COLO668 (cell line): ENCODE measurements at regions not wholly inside any gene's neighbourhood (a gene's known extent, or its start where the extent isn't known, plus 50 kb on each side); places are given as distances from the start of the nearest gene placed in this dataset.

Experiments
- DNase-seq: peaks from one replicate; lab custom pipeline; 2025; ENCODE audit not compliant: unreplicated experiment; lab: John Stamatoyannopoulos, UW

DNA sequence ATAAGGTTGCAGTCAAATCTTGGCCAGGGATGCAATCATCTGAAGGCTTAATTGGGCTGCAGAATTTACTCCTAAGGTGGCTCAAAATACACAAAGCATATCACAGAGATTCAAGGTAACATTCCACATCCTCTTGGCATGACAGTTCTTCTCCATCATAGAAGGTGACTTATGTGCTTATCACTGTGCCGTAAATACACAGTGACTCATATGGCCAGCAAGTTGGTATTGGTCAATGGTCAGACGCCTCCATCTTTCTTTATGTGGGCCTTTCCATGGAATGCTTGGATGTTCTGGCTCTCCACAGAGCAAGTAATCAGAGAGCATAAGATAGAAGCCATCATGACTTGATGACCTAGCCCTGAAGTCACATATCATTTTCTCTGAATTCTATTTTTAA, 168.8 kb upstream of the ST8SIA2 start:
- no peak for DNase-seq

DNA sequence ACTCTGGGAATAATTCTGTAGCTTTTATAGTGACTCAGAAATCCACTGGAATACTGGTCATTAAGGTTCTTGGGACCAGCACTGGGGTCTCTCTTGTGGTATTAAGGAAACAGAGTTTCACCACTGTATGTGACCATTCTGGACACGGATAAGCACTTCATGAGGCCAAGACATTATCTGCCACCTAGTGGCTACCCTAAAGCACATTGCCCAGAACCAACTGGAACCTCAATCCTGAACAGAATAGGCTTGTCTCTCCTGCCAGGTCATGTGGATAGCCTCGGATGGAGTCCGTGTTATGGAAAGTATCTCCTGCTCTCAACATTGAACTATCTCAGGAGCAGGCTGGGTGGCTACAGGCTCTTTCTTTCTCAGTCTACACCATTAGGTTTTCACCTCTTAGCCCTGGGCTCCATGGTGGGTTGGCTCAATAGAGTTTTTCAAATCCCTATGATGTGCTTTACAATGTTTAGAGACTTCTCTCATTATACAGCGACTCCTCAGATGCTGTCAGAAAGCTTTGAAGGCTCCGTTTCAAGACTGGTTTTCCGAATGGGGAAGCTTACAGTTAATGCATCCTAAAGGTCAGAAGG, 167.6 kb upstream of the ST8SIA2 start:
- no peak for DNase-seq

DNA sequence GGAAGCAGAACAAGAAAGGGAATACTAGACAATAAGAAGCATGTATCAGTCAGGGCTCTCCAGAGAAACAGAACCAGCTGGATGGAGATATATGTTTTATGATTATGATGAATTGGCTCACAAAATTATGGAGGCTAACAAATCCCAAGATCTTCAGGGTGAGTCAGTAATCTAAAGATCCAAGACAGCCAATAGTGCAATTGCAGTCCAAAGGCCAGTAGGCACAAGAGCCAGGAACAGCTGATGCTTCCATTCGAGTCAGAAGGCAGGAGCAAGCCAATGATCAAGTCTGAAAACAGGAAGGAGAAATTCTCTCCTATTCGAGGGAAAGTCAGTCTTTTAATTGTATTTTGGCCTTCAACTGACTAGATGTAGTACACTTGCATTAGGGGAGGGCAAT, 164.9 kb upstream of the ST8SIA2 start:
- no peak for DNase-seq

DNA sequence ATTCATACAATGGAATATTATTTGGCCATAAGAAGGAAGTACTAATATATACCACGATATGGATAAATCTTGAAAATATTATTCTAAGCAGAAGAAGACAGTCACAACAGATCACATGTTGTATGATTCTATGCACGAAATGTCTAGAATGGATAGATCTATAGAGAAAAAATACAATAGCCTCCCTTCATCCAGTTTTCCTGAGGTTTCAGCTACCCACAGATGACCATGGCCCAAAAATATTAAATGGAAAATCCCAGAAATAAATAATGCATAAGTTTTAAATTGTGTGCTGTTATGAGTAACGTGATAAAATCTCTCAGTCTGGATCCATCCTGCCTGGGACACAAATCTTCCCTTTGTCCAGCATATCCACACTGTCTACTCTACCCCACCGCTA, 162.2 kb upstream of the ST8SIA2 start:
- no peak for DNase-seq

DNA sequence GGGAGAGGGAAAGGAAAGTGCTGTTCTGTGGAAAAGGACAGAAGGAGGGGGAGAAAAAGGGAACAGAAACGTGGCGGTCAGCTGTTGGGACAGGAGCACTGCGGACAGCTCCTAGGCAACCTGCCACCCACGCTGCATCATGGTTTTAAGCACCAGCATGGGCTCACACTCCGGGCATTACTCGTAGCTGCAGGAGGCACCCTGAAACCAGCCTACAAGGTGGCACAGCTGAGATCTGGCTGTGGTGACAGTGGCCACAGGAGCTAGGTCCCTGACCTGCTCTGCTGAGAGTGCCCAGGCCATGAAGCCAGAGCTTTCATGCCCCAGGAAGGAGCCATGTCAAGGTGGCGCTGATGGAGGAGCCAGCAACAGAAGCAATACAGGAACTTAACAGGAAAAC, 161.4 kb upstream of the ST8SIA2 start:
- no peak for DNase-seq

DNA sequence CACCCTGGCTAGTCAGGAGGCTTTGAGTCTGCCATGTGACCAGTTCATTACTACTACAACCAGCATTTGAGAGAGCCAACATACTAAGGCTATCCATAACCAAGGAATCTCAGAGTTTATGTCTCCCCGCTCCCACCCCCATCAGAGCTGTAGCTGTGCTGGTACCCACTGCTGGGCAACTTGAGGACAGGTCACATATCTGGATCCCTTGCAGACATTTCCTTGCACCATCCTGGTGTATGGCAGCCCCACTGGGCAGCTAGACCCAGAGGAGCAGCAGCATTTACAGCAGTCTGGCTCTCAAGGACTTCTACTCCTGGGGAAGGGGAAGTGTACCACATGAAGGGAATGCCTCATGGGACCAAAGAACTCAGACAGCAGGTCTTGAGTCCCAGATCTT, 160.8 kb upstream of the ST8SIA2 start:
- no peak for DNase-seq

DNA sequence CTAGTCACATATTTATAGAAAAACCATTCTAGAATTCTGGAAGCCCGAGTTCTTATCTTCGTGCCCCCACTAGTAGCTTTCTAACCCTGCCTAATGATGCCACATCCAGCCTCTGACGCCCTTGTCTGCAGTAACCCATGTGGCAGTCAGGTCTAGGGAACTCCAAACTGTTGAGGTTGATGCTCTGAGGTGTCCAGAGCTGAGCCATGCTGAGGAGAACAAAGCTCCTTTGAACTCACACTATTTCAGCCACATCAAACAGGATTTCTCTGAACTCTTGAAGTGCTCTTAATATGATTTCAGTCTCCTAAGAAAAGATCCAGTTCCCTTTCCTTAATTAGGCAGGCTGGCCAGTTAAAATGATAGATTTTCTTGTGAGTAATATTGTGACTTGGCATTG, 150.5 kb upstream of the ST8SIA2 start:
- no peak for DNase-seq

DNA sequence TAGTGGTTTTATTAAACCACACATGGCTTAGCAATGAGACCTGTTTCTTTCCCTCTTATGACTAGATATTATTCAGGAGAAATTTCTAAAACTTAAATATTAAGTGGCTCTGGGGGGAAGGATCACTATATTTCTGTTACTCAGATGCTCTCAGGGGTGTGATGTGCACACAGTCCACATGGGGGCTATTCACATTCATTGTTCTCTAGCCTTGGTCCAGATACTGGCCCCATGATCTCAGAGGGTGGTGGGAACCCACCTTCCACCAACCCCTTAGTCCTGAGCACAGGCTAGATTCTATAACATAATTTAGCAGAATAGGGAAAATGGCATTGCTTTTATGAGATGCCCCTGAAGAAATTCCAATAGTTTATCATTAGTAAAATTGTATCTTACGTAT, 149.0 kb upstream of the ST8SIA2 start:
- no peak for DNase-seq

DNA sequence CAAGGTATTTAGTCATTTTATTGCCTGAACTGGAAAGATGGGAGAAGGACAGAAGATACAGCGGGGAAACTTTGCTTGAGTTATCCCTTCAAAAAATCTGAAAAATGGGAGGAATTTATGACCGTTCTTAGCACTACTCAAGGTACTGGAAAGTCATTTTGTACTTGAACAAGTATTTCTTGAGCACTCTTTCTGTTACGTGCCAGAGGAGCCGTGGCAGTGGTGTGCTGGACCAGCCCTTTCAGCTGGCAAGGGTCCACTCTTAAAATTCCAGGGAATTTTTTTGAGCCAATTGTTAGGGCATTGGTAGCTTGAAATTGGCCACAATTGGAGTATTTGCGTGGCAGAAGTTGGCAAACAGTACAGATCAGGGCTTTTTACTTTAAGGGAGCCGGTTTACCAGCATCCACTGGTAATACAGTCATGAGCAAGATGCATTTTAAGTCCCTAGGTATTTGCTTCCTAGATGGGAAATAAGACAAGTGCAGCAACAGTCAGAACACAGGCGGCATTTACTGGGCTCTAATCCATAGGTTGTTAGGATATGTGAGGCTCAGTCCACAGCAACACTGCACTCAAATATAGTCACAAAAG, 145.9 kb upstream of the ST8SIA2 start:
- no peak for DNase-seq

DNA sequence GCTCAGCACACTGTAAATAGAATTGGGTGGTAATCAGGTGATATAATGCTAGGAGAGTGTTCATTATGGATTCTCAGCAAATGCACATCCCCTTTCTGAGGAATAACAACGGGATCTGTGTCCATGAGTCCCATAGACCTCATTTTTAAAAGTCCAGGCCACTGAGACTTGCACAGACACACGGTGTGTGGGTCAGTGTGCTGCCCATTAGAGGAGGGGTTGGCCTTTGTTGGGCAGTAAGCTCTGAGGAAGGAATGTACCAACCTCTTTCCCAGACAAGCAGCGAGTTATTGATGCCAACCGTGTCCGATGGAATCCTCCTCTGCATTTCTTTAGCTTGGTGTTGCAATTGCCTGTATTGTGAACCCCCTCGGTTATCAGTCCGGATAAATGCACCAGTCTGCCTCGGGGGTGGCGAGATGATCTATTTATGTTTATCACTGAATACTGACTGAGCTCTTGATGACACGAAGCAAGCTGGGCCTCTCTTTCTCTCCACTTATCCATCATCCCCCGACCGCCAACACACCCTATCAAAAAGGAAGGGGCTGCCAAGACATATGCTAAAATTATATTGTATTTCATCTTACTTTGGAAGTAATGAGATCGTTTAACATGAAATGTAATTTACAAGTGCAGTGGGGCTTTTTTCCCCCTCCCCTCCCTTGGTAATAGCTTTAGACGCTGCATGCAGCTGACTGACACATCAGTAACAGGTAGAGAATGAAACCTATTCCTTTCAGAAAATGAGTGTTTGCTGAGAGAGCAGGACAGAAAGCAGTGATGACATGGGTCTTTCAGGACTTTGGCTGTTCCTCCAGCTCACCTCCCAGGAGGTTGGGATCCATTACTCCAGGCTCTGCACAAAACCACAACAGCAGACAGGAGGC, 126.6 kb upstream of the ST8SIA2 start:
- no peak for DNase-seq

DNA sequence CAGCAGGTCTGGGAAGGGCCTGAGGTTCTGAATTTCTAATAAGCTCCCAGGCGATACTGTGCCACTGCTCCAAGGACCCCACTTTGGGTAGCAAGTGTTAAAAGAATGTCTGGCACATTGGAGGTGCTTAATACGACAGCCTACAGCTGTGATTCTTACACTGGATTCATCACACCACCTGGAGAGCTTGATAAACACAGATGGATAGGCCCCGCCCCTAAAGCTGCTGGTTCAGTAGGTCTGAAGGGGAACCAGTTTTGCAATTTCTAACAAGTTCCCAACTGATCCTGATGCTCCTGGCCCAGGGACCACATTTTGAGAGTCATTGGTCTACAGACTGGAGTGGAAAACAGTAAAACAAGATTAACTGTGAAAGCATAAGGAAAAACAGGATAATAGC, 124.8 kb upstream of the ST8SIA2 start:
- DNase-seq, result peak; percentile 18

DNA sequence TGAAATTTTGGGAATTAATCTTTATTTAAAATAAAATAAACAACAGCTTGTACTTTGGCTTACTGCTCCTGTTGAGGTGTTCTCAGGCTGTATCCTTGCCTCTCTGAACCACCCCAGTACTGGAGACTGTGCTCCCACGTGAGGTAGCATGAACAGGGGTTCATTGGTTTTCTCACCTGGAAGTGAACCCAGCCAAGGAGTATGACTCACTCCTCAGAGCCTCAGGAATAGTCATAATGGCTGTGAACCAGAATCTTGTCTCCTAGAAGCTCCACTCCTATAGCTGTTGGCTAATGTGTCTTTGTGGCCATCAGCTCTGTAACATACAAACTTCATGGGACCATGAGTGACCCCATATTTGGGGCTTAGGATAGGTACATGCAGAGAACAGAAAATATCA, 122.5 kb upstream of the ST8SIA2 start:
- DNase-seq, result no peak

DNA sequence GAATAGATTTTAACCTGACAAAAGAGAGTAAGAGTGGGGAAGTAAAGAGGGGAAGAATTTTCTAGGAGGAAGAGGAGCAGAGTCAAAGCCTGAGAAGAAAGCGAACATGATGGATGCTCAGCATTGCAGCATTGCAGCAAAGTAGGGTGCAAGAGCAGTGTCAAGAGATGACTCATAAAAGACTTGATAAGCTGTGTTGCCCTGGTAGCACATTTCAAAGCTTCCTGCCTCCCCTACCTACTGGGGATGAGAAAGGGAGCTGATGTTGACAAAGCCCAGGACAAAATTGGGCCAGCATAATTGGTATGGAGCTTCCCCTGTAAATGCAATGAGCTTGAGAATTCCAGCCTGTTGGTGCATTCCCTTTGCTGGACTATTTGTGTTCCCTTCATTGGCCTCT, 121.6 kb upstream of the ST8SIA2 start:
- no peak for DNase-seq

DNA sequence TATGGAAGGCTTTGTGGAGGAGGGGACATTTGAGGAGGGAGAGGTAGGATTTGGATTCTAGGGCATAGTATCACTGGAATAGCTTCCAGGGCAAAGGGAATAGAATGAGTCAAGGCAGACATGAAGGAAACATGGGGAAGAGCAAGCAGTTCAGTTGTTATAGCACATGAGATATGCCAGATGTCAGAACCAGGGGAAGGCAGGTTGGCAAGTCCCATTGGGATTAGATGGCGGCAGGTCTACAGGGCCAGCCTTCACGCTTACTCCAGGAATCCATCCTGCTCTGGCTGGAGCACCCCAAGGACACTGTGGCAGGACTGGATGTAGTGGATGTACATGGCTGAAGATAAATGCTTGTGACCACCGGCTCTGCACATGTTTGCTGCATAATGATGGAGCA, 120.4 kb upstream of the ST8SIA2 start:
- DNase-seq, result no peak

DNA sequence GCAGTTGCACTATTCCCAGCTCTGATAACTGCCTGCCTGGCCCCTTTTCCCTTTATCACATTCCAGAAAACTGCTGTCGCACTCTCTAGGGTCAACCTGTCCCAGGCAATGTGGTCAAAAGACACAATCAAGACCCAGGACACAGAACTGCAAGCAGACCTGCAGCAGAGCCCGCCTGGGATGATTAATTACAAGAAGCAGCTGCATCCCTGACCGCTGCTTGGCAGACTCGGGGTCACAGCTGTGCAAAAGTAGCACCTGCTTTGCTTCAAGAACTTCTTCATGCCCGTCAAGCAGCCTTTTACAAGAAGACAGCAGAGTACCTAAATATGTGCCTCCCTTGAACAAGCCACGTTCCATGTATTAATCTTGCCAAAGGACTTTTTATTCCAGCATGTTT, 120.0 kb upstream of the ST8SIA2 start:
- no peak for DNase-seq

DNA sequence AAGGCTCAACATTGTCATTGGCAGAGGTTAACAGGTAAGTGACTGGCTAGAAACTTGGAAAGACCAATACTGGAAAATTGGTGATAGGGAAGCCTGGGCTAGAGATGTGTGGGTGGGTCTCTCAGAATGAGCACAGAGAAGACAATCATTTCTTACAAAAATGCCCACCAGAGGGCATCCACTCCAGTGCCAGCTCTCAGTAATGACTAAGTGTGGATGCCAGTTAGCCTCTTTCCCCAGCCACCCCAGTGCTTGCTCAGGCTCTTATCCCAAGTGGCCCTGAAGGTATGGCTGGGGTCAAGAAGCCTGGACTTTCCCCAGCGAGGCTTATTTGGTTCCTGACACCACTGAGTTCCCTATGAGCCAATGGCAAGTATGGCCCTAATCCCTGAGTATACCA, 115.9 kb upstream of the ST8SIA2 start:
- DNase-seq, result no peak

DNA sequence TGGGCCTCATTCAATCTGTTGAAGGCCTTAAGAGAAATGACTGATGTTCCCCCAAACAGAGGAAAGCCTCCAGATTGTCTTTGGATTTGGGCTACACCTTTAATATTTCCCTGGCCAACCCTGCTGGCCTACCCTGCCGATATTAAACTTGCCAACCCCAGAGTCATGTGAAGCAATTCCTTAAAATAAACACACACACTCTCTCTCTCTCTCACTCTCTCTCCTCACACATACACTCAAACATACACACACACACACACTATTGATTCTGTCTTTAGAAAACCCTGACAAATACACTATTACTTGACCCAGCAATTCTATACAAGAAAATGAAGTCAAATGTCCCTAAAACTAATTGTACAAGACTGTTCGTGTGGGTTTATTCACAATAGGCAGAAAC, 109.9 kb upstream of the ST8SIA2 start:
- no peak for DNase-seq

DNA sequence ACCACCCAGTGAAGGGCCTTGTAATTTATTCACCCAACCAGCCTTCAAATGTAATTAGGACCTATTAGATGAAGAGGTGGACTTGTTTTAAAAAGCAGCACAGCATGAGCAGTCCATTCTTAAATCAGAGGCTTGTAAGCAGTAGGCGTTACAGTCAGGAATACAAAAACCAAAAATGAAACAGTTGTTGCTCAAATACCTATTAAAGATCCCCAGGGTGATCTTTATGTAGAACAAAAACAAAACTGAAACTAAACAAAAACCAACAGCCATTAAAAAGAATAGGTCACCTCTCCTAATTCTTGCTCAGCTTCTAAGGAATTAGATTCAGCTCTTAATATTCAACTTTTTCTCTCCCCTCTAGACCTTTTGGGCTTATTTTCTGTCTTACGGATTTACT, 104.9 kb upstream of the ST8SIA2 start:
- DNase-seq, result no peak

DNA sequence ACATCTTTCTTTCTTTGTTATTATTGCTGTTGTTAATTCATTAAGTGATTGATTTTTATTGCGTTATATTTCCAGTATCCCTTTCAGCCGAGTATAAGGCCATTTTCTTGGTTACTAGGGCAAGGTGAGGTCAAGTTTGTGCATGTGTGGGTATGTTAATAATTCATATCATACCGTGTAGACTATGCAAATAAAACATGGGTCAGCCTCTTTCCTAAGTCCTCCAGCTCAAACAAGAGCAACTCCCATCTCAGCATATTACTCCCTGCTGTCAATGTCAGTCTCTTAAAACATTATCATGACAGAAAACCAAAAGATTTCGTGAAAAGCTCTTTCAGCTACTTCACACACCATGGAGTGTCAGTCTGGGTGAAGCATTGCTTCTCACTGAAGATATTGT, 103.9 kb upstream of the ST8SIA2 start:
- DNase-seq, result no peak

DNA sequence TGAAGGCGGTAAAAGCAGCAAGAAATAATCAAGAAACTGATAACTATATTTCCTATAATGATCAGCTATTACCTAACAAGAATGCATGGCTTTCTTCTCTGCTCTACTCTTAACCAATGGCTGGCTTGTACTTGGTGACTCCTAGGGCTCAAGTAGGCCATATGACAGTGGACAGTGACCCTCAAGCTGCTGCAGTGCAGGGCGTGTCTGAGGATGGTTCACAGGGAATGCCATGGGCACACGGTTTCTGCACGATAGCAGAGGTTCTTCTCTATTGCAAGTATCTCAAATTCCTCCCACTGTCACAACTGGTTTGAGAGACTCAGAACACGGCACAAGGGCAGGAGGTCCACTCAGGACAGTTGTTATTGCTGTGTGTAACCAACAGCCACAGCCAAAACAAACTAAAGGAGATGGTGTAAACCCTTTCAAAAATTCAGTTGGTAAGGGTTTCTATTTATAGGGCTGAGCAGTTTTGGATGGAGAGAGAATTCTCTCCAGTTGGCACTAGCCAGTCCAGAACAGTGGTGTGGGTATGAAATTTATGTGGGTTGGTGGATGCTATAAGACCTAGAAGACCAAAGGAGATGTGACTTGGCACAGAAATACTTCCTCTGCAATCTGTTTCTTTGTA, 103.2 kb upstream of the ST8SIA2 start:
- no peak for DNase-seq

DNA sequence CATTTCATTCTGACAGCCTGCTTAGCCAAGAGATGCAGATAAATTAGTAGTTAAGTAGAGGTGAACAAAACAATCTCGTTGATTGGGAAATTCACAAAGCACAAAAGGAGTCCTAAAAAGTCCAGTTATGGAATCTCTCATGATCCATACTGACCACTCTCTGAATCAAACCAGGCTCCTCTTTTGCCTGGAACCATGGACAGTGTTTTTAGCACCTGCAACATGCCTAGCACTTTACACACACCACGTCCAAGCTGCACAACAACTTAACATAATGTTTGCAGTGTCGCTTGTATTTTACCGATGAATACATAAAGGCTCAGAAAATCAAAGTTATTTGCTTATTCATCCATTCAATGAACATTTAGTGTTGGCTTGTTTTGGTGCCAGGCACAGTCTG, 101.8 kb upstream of the ST8SIA2 start:
- no peak for DNase-seq

DNA sequence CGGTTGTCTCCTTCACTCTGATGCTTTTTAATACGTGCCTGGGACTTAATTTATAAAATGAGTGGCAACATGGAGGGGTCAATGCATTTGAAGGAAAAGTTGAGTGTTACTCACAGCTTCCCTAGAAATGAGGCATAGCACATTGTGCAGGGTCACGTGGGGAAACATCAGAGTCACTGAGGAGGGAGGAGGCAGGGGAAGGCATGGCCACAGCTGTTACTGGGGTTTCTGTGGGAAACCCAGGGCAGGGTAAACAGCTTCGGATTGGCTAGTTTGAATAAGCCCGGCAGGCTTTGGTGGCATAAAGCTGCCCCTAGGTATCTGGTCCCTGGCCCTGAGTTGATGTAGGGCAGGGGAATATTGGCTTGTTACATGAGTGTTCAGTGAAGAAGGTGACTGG, 98.9 kb upstream of the ST8SIA2 start:
- DNase-seq, result no peak
